HCT116 (cell line): ENCODE measurements at regions not wholly inside any gene's neighbourhood (a gene's known extent, or its start where the extent isn't known, plus 50 kb on each side); places are given as distances from the start of the nearest gene placed in this dataset.

ENCODE experiments used
- ATAC-seq: fragments of 200-7000 bp; cut with Tn5 transposase; 2 replicates; pipeline ENCODE4 v1.9.1; 2020; ENCODE audit warnings: mild to moderate bottlenecking, moderate library complexity
- BruUV-seq: library from RNA; stranded (reverse); fragments of 400-500 nt; replicated peaks from 2 replicates; lab custom pipeline; 2021; lab: Mats Ljungman, UMichigan
- CTCF ChIA-PET: fragments of 300-600 bp; sonication (Branson Sonifier 250); formaldehyde crosslinking; loops from one replicate; lab custom pipeline; 2021; ENCODE audit warnings: antibody characterized with exemption; lab: Charles Lee
- POLR2A ChIA-PET: fragments of 300-600, 350-600 bp; sonication (Branson Sonifier 250); formaldehyde crosslinking; loops from one replicate; lab custom pipeline; 2021; ENCODE audit warnings: antibody characterized with exemption; lab: Charles Lee
- RAD21 ChIA-PET, 2 experiments: fragments of 300-600 bp; sonication (Branson Sonifier 250); formaldehyde crosslinking; loops; one replicate each; lab custom pipeline; 2023; ENCODE audit warnings: low total read pairs in 2 of 2; ENCODE audit not compliant: uncharacterized antibody in 2 of 2, unreplicated experiment in 2 of 2, low non-redundant PET in 1 of 2; lab: Charles Lee
- DNase-seq: peaks from one replicate; pipeline ENCODE4 v3.0.0-alpha.2; 2010; ENCODE audit warnings: low read depth, low spot score
- H2AFZ ChIP-seq: fragments of 200-600 bp; shearing (Covaris generic), sonication (generic); 2 replicates; pipeline ENCODE4 v1.6.1; 2017; ENCODE audit warnings: low read depth, mixed run types, mixed read lengths, antibody characterized with exemption, low read length; ENCODE audit not compliant: poor library complexity, severe bottlenecking
- H3K27ac ChIP-seq: 2 replicates; pipeline ENCODE4 v1.5.1; 2012; ENCODE audit warnings: low read depth, low read length
- H3K27me3 ChIP-seq: fragments of 200-600 bp; sonication (generic); 2 replicates; pipeline ENCODE4 v1.6.1; 2016; ENCODE audit warnings: mixed run types, low read length, mixed read lengths; ENCODE audit not compliant: insufficient read depth
- H3K36me3 ChIP-seq, 2 experiments: fragments of 200-500 bp in 1 of 2; fragments of 200-600 bp in 1 of 2; sonication (Bioruptor generic) in 1 of 2; sonication (generic) in 1 of 2; 2 replicates each; pipeline versions ENCODE4 v1.5.1 to v1.6.1; 2014 to 2016; ENCODE audit warnings: low read length in 2 of 2, inconsistent platforms in 1 of 2, mixed read lengths in 1 of 2, mixed run types in 1 of 2; ENCODE audit not compliant: insufficient read depth in 2 of 2, control insufficient read depth in 1 of 2
- H3K4me1 ChIP-seq, 2 experiments: fragments of 200-600 bp in 1 of 2; sonication (generic) in 1 of 2; 2 replicates each; pipeline versions ENCODE4 v1.5.1 to v1.6.1; 2012 to 2017; ENCODE audit warnings: low read length in 2 of 2, inconsistent platforms in 1 of 2, mild to moderate bottlenecking in 1 of 2, mixed read lengths in 1 of 2, mixed run types in 1 of 2, moderate library complexity in 1 of 2; ENCODE audit not compliant: insufficient read depth in 2 of 2, control insufficient read depth in 1 of 2
- H3K4me2 ChIP-seq: fragments of 200-600 bp; sonication (generic); 2 replicates; pipeline ENCODE4 v1.6.1; 2017; ENCODE audit warnings: mixed run types, low read length, mixed read lengths
- H3K4me3 ChIP-seq, 2 experiments: fragments of 200-600 bp in 1 of 2; sonication (generic) in 1 of 2; replicated peaks in 1 of 2; 2 replicates each; pipeline ENCODE4 v1.5.1; 2011 to 2016; ENCODE audit warnings: low read length in 2 of 2, control low read depth in 1 of 2, low read depth in 1 of 2, mild to moderate bottlenecking in 1 of 2, mixed read lengths in 1 of 2, mixed run types in 1 of 2
- H3K79me2 ChIP-seq: fragments of 200-600 bp; sonication (generic); 2 replicates; pipeline ENCODE4 v1.6.1; 2017; ENCODE audit warnings: mild to moderate bottlenecking, mixed run types, low read length, moderate library complexity, mixed read lengths; ENCODE audit not compliant: insufficient read depth
- H3K9ac ChIP-seq: fragments of 200-600 bp; sonication (generic); 2 replicates; pipeline ENCODE4 v1.6.1; 2016; ENCODE audit warnings: low read length, mixed read lengths
- H3K9me2 ChIP-seq: fragments of 200-600 bp; sonication (generic), shearing (Covaris generic); 2 replicates; pipeline ENCODE4 v1.6.1; 2017; ENCODE audit warnings: mixed run types, mild to moderate bottlenecking, moderate library complexity; ENCODE audit not compliant: insufficient read depth
- H3K9me3 ChIP-seq, 2 experiments: fragments of 200-500 bp in 1 of 2; fragments of 200-600 bp in 1 of 2; sonication (Bioruptor generic) in 1 of 2; sonication (generic) in 1 of 2; 2 replicates each; pipeline ENCODE4 v1.6.1; 2014 to 2017; ENCODE audit warnings: low read length in 2 of 2, mixed read lengths in 2 of 2, inconsistent platforms in 1 of 2, low read depth in 1 of 2, mild to moderate bottlenecking in 1 of 2, mixed run types in 1 of 2, moderate library complexity in 1 of 2; ENCODE audit not compliant: control insufficient read depth in 1 of 2, insufficient read depth in 1 of 2
- H4K20me1 ChIP-seq: fragments of 200-600 bp; sonication (generic), shearing (Covaris generic); 2 replicates; pipeline ENCODE4 v1.6.1; 2017; ENCODE audit warnings: mixed run types, mild to moderate bottlenecking, moderate library complexity; ENCODE audit not compliant: insufficient read depth
- FOSL1 ChIP-seq: IDR thresholded peaks from 2 replicates; pipeline ENCODE4 v1.6.1; 2012; ENCODE audit warnings: low read depth
- RAD21 ChIP-seq: IDR thresholded peaks from 2 replicates; pipeline ENCODE4 v1.6.1; 2012; ENCODE audit warnings: low read depth, mild to moderate bottlenecking
- intact Hi-C: fragments of 100-400 bp; cut with micrococcal nuclease; formaldehyde crosslinking; loops from 2 replicates; pipeline ENCODE4 v1.10.0; 2022
- TF ChIP-seq, protein P1 (sequence below): IDR thresholded peaks from 2 replicates; pipeline ENCODE4 v1.6.1; 2011; ENCODE audit warnings: mild to moderate bottlenecking, low read length, moderate library complexity; ENCODE audit not compliant: insufficient replicate concordance; ENCODE audit errors: extremely low read depth
- TF ChIP-seq, protein P2 (sequence below): IDR thresholded peaks from 2 replicates; pipeline ENCODE4 v1.6.1; 2012; ENCODE audit warnings: low read depth

DNA sequence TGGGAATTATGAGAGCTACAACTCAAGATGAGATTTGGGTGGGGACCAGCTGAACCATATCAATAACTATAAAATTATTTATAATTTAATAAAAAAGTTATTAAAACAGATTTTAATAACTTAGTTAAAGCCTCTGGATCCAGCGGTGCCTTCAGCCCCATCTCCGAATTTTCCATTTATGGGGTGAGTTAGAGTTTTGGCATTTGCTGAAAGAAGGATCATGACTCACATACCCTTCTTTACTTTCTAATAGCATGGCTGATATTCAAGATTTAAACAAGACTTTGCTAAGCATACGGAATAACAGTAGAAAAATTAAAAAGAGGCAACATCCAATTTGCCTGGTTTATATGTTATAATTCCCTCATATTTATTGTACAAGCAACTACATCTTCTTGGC is 94.5 kb downstream of the RDH14 start (continued):
- TF ChIP-seq, protein P1, sequence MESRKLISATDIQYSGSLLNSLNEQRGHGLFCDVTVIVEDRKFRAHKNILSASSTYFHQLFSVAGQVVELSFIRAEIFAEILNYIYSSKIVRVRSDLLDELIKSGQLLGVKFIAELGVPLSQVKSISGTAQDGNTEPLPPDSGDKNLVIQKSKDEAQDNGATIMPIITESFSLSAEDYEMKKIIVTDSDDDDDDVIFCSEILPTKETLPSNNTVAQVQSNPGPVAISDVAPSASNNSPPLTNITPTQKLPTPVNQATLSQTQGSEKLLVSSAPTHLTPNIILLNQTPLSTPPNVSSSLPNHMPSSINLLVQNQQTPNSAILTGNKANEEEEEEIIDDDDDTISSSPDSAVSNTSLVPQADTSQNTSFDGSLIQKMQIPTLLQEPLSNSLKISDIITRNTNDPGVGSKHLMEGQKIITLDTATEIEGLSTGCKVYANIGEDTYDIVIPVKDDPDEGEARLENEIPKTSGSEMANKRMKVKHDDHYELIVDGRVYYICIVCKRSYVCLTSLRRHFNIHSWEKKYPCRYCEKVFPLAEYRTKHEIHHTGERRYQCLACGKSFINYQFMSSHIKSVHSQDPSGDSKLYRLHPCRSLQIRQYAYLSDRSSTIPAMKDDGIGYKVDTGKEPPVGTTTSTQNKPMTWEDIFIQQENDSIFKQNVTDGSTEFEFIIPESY, result no peak
- TF ChIP-seq RAD21 (no peak), FOSL1 (no peak)

DNA sequence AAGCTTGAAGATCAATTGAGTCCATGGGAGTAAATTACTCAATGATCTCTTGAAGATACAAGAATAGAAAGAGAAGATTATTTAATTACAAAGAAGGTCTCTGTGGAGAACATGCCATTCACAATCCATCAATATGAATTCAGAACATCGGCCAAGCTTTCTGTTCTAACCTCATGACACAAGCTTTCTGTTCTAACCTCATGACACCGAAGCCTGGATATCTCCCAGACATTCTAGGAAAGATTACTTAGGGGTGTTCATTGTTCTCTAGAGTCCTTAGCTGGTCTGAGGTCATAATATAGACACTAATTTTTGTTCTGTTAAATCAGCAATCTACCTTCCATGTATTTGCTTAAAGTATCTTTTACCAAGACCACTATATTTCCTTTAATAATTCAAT is 95.5 kb downstream of the RDH14 start:
- H3K4me1 ChIP-seq, result no peaks in the 10 kb centered on the region
- no peaks in the 10 kb centered on the region for H3K9me3 ChIP-seq
- H3K9ac ChIP-seq, result no peak overlapping the region
- no TSS peak for BruUV-seq
- H3K9me2 ChIP-seq, result no peaks in the 10 kb centered on the region
- TF ChIP-seq, protein P2, sequence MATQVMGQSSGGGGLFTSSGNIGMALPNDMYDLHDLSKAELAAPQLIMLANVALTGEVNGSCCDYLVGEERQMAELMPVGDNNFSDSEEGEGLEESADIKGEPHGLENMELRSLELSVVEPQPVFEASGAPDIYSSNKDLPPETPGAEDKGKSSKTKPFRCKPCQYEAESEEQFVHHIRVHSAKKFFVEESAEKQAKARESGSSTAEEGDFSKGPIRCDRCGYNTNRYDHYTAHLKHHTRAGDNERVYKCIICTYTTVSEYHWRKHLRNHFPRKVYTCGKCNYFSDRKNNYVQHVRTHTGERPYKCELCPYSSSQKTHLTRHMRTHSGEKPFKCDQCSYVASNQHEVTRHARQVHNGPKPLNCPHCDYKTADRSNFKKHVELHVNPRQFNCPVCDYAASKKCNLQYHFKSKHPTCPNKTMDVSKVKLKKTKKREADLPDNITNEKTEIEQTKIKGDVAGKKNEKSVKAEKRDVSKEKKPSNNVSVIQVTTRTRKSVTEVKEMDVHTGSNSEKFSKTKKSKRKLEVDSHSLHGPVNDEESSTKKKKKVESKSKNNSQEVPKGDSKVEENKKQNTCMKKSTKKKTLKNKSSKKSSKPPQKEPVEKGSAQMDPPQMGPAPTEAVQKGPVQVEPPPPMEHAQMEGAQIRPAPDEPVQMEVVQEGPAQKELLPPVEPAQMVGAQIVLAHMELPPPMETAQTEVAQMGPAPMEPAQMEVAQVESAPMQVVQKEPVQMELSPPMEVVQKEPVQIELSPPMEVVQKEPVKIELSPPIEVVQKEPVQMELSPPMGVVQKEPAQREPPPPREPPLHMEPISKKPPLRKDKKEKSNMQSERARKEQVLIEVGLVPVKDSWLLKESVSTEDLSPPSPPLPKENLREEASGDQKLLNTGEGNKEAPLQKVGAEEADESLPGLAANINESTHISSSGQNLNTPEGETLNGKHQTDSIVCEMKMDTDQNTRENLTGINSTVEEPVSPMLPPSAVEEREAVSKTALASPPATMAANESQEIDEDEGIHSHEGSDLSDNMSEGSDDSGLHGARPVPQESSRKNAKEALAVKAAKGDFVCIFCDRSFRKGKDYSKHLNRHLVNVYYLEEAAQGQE, result no peak
- CTCF ChIA-PET, result no interaction called here
- H3K79me2 ChIP-seq, result no peaks in the 10 kb centered on the region
- H3K27ac ChIP-seq, result no peak overlapping the region
- H3K27me3 ChIP-seq, result peaks cover 9% of the 10 kb centered on the region; the same call in 1 of the 2 replicates
- ATAC-seq (no peak), DNase-seq (no peak)
- H3K36me3 ChIP-seq, result no peaks in the 10 kb centered on the region
- no peak overlapping the region for H3K4me2 ChIP-seq
- no peak overlapping the region for H3K4me3 ChIP-seq
- no peaks in the 10 kb centered on the region for H4K20me1 ChIP-seq
- intact Hi-C loops, result no loop called here
- RAD21 ChIA-PET, result no interaction called here
- no peak overlapping the region for H2AFZ ChIP-seq
- POLR2A ChIA-PET, result no interaction called here
